ENCODE measurements at regions not wholly inside any gene's neighbourhood (a gene's known extent, or its start where the extent isn't known, plus 50 kb on each side); places are given as distances from the start of the nearest gene placed in this dataset.

DNA sequence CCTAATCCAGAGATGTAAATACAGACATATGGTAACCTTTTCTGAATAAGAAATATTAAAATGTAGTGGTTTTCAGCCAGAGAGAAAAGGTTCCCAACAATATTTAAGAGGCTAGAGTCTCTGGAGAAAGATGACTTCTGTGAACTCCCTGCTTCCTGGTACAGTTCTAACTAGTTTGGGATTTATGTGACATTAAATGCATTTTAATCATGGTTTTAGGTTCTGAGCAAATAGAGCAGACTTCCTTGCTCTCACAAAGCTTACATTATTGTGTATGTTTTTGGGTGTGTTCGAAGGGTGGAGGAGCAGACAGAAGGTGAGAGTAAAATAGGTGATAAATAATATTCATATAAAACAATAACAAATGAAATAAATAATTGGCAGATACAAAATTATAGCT, 250.1 kb upstream of the LUZP2 start:
- no peaks in the 10 kb centered on the region for H3K27me3 ChIP-seq
- no peaks in the 10 kb centered on the region for H3K36me3 ChIP-seq
- no peak for DNase-seq
- WGBS, 2 donors, result 25 to 35% methylated on average over 1 of the region's 1 CpG
- TF ChIP-seq POLR2A (IDR thresholded peaks at IDR 0.05), result no peak
- no peaks in the 10 kb centered on the region for H3K4me1 ChIP-seq
- no peaks in the 10 kb centered on the region for H3K9me3 ChIP-seq
- H3K27ac ChIP-seq, result no peak overlapping the region
- H3K4me3 ChIP-seq, result no peak overlapping the region
- intact Hi-C loops (cut with DNase I), result no loop called here

GRCh38 chr11:24247846-24248245, 249.0 kb upstream of the LUZP2 start:
- TF ChIP-seq, protein P1, sequence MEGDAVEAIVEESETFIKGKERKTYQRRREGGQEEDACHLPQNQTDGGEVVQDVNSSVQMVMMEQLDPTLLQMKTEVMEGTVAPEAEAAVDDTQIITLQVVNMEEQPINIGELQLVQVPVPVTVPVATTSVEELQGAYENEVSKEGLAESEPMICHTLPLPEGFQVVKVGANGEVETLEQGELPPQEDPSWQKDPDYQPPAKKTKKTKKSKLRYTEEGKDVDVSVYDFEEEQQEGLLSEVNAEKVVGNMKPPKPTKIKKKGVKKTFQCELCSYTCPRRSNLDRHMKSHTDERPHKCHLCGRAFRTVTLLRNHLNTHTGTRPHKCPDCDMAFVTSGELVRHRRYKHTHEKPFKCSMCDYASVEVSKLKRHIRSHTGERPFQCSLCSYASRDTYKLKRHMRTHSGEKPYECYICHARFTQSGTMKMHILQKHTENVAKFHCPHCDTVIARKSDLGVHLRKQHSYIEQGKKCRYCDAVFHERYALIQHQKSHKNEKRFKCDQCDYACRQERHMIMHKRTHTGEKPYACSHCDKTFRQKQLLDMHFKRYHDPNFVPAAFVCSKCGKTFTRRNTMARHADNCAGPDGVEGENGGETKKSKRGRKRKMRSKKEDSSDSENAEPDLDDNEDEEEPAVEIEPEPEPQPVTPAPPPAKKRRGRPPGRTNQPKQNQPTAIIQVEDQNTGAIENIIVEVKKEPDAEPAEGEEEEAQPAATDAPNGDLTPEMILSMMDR (IDR thresholded peaks at IDR 0.05), result no peak
- TF ChIP-seq POLR2A (IDR thresholded peaks at IDR 0.05), result no peak
- H3K4me1 ChIP-seq, result no peaks in the 10 kb centered on the region
- H3K27me3 ChIP-seq, result no peaks in the 10 kb centered on the region
- no peak overlapping the region for H3K27ac ChIP-seq
- no peaks in the 10 kb centered on the region for H3K9me3 ChIP-seq
- no peaks in the 10 kb centered on the region for H3K36me3 ChIP-seq
- 73 to 88% methylated on average over 3 of the region's 3 CpGs for WGBS, 2 donors
- intact Hi-C loops (cut with DNase I), result no loop called here
- DNase-seq, result no peak
- no peak overlapping the region for H3K4me3 ChIP-seq

- intact Hi-C loops (cut with DNase I), result no loop called here
- 60 to 71% methylated on average over 1 of the region's 1 CpG for WGBS, 2 donors
Observed at GRCh38 chr11:24249921-24250320, 246.9 kb upstream of the LUZP2 start.

GRCh38 chr11:24253237-24253760, 243.6 kb upstream of the LUZP2 start:
- TF ChIP-seq POLR2A (IDR thresholded peaks at IDR 0.05), result no peak
- TF ChIP-seq, protein P1 (IDR thresholded peaks at IDR 0.05), result no peak
- no peak for DNase-seq
- intact Hi-C loops (cut with DNase I), result no loop called here
- Histone ChIP-seq H3K36me3 (no peaks in the 10 kb centered on the region), H3K4me1 (no peaks in the 10 kb centered on the region), H3K27me3 (no peaks in the 10 kb centered on the region), H3K4me3 (no peak overlapping the region), H3K9me3 (no peaks in the 10 kb centered on the region), H3K27ac (no peak overlapping the region)
- 27 to 54% methylated on average over 1 of the region's 1 CpG for WGBS, 2 donors

More at GRCh38 chr11:24249921-24250320, 246.9 kb upstream of the LUZP2 start:
- Histone ChIP-seq H3K27me3 (no peaks in the 10 kb centered on the region), H3K4me1 (no peaks in the 10 kb centered on the region), H3K4me3 (no peak overlapping the region), H3K9me3 (no peaks in the 10 kb centered on the region), H3K27ac (no peak overlapping the region), H3K36me3 (no peaks in the 10 kb centered on the region)
- DNase-seq, result no peak
- TF ChIP-seq POLR2A (IDR thresholded peaks at IDR 0.05), result no peak
- TF ChIP-seq, protein P1 (IDR thresholded peaks at IDR 0.05), result no peak

DNA sequence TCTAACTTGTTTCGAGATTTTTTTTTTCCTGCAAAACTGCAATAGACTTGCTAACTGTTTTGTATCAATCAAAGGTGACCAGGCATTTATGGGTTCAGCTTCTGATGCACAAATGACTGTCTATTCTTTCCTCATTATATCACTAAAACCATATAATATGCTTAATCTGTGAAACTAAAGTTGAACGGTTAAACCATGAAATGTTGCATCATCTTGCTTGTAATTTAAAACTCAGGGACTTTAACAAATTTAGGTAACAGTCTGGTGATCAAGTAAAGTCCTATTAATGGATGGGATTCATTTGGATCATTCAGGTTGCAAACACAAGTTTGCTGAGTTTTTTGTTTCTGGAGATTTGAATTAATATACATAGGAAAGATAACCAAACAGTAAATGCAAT, 232.0 kb upstream of the LUZP2 start:
- Histone ChIP-seq H3K27ac (no peak overlapping the region), H3K4me1 (no peaks in the 10 kb centered on the region), H3K36me3 (no peaks in the 10 kb centered on the region), H3K4me3 (no peak overlapping the region), H3K9me3 (no peaks in the 10 kb centered on the region), H3K27me3 (no peaks in the 10 kb centered on the region)
- intact Hi-C loops (cut with DNase I), result no loop called here
- WGBS, 2 donors, result 70 to 72% methylated on average over 2 of the region's 2 CpGs
- DNase-seq, result no peak
- TF ChIP-seq, protein P1 (IDR thresholded peaks at IDR 0.05), result no peak
- no peak for TF ChIP-seq POLR2A (IDR thresholded peaks at IDR 0.05)

- Histone ChIP-seq H3K4me1 (no peaks in the 10 kb centered on the region), H3K4me3 (no peak overlapping the region), H3K9me3 (no peaks in the 10 kb centered on the region), H3K27ac (no peak overlapping the region), H3K36me3 (no peaks in the 10 kb centered on the region), H3K27me3 (no peaks in the 10 kb centered on the region)
- intact Hi-C loops (cut with DNase I), result no loop called here
- no peak for DNase-seq
- no peak for TF ChIP-seq POLR2A (IDR thresholded peaks at IDR 0.05)
- TF ChIP-seq, protein P1 (IDR thresholded peaks at IDR 0.05), result no peak
- WGBS, 2 donors, result 26 to 40% methylated on average over 2 of the region's 2 CpGs
Observed at GRCh38 chr11:24267014-24267413, 229.8 kb upstream of the LUZP2 start.

All from esophagus squamous epithelium (tissue), 5 donors.